ENCODE measurements at regions not wholly inside any gene's neighbourhood (a gene's known extent, or its start where the extent isn't known, plus 50 kb on each side); places are given as distances from the start of the nearest gene placed in this dataset.

DNA sequence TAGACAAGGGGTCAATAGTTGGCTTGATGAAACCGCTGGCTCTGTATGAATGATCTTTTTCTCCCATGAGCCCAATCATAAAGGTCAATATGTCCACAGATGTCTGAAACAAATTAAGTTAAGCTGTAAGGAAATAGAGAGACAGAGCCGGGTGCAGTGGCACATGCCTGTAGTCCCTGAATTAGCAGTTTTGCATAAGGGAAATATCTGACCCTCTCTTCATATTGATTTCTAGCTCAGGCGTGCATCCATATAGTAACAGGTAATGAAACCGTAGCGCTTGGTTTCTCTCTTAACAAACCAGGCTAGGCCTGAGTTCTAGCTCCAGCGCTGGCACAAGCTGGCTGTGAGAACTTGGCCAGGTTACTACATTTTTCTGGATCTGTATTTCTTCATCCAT, 118.1 kb upstream of the ERCC6L2 start:
- H4K20me1 ChIP-seq (replicated peaks; ENCODE audit: control insufficient read depth, insufficient read depth, low read length): 0 out of 2 replicates have a peak, but pooled peaks cover 4% of the 10 kb centered on the region
- in situ Hi-C loops (cut with MboI) (no loop called here), intact Hi-C loops (cut with micrococcal nuclease) (no loop called here)
- ChIA-PET POLR2A (no interaction called here), CTCF (ENCODE audit: low intra/inter-chr PET ratio) (no interaction called here)
- H3K4me2 ChIP-seq (ENCODE audit: insufficient read depth, low read length): no peak overlapping the region
- no peaks in the 10 kb centered on the region for H3K9me1 ChIP-seq (ENCODE audit: control insufficient read depth, insufficient read depth, low read length)
- H3K9ac ChIP-seq (ENCODE audit: insufficient read depth in 1 of 2, low read depth in 2 of 2, low read length in 2 of 2): no peak overlapping the region
- DNase-seq (ENCODE audit: extremely low read depth in 1 of 4, low spot score in 3 of 4) (no peak), FAIRE-seq (no peak), ATAC-seq (no peak)
- no peak overlapping the region for H2AFZ ChIP-seq (ENCODE audit: low read depth, low read length)
- H3K27me3 ChIP-seq (ENCODE audit: control insufficient read depth in 2 of 2, insufficient read depth in 2 of 2, low read length in 2 of 2): peaks cover 34 to 46% of the 10 kb centered on the region in 2 experiments
- no peak overlapping the region for H3K4me3 ChIP-seq
- H3K4me1 ChIP-seq (replicated peaks in 1 of 2; ENCODE audit: control insufficient read depth in 2 of 2, insufficient read depth in 2 of 2, low read length in 2 of 2): no peaks in the 10 kb centered on the region; a peak in 2 of 5 replicates
- H3K36me3 ChIP-seq (ENCODE audit: control insufficient read depth, insufficient read depth, low read length): no peaks in the 10 kb centered on the region
- H3K27ac ChIP-seq (ENCODE audit: extremely low read depth, low read depth, low read length): no peak overlapping the region
- TF ChIP-seq GATAD2B (IDR thresholded peaks at IDR 0.05; ENCODE audit: borderline replicate concordance) (no peak), DACH1 (IDR thresholded peaks at IDR 0.05; ENCODE audit: partially characterized antibody) (no peak), FOXJ3 (CRISPR knock-in tag; IDR thresholded peaks at IDR 0.05) (no peak), CCNT2 (IDR thresholded peaks at IDR 0.05; ENCODE audit: borderline replicate concordance, extremely low read depth, insufficient read length, low read depth, low read length) (no peak), ZSCAN32 (CRISPR knock-in tag; IDR thresholded peaks at IDR 0.05) (no peak), MIER1 (IDR thresholded peaks at IDR 0.05; ENCODE audit: low read depth) (no peak), CXXC5 (CRISPR knock-in tag; IDR thresholded peaks at IDR 0.05) (no peak), U2AF2 (optimal IDR thresholded peaks at IDR 0.05; ENCODE audit: low read depth, low read length) (no peak), ZNF766 (CRISPR knock-in tag; conservative IDR thresholded peaks at IDR 0.05) (no peak), ZNF586 (CRISPR knock-in tag; conservative IDR thresholded peaks at IDR 0.05) (no peak), RBM39 (optimal IDR thresholded peaks at IDR 0.05; ENCODE audit: low read depth, low read length) (no peak), EZH2 (IDR thresholded peaks at IDR 0.05; ENCODE audit: borderline replicate concordance, low read depth, low read length) (no peak), RBM34 (IDR thresholded peaks at IDR 0.05; ENCODE audit: borderline replicate concordance, insufficient read depth, low read length) (no peak), GABPB2 (CRISPR knock-in tag; conservative IDR thresholded peaks at IDR 0.05) (no peak)
- TF ChIP-seq, protein P1, sequence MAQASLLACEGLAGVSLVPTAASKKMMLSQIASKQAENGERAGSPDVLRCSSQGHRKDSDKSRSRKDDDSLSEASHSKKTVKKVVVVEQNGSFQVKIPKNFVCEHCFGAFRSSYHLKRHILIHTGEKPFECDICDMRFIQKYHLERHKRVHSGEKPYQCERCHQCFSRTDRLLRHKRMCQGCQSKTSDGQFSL (CRISPR knock-in tag; IDR thresholded peaks at IDR 0.05): no peak
- TF ChIP-seq, protein P1 (tag; IDR thresholded peaks at IDR 0.05): no peak
- TF ChIP-seq, protein P2, sequence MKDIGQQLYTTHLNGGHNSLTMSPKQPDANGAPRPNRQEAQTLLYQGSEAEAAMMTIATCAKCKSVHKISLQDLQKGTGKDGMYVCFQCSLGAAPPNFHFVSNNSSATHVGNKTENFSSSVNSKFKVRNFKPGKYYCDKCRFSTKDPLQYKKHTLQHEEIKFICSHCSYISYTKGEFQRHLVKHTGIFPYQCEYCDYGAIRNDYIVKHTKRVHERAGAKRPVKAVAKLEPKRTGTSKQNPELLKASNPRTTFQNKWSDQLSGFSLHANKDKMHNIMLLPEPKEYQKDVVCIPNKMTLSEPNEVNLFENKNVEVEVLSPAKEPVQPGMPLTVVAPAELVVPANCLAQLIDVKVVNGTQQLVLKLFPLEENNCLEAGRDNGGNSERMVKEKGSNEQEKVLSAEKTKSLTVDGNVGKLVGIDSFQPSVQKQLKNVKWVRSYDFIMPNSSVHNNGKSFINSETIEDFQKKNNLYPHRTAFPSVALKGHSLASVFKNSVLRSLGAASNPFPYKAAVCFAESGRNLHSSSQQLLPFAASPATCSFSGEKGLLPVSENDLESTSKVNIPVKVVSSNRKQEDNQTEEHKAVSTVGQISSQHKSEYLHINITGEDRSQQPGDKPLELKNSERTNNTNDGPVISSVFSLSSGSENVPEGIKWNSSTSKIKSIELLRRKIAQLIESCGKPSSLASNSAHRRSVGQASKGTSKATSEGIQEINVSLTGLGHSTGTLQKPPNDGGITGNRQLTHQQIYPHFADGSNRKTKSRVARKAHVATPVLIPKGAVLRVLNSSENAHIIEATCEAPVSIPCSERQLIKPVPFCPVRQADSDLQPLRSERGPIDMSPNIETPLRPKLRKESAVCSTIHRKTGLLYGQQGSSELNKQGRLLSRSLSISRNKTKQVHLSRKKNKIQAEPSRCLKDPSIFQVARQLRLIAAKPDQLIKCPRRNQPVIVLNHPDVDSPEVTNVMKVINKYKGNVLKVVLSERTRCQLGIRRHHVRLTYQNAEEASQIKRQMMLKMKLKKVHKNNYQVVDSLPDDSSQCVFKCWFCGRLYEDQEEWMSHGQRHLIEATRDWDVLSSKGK (CRISPR knock-in tag; IDR thresholded peaks at IDR 0.05): no peak
- TF ChIP-seq, protein P3, sequence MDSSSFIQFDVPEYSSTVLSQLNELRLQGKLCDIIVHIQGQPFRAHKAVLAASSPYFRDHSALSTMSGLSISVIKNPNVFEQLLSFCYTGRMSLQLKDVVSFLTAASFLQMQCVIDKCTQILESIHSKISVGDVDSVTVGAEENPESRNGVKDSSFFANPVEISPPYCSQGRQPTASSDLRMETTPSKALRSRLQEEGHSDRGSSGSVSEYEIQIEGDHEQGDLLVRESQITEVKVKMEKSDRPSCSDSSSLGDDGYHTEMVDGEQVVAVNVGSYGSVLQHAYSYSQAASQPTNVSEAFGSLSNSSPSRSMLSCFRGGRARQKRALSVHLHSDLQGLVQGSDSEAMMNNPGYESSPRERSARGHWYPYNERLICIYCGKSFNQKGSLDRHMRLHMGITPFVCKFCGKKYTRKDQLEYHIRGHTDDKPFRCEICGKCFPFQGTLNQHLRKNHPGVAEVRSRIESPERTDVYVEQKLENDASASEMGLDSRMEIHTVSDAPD (CRISPR knock-in tag; IDR thresholded peaks at IDR 0.05): no peak
- TF ChIP-seq, protein P4, sequence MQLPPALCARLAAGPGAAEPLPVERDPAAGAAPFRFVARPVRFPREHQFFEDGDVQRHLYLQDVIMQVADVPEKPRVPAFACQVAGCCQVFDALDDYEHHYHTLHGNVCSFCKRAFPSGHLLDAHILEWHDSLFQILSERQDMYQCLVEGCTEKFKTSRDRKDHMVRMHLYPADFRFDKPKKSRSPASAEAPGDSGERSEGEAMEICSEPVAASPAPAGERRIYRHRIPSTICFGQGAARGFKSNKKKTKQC (CRISPR knock-in tag; IDR thresholded peaks at IDR 0.05): no peak
- no TSS peak for BruUV-seq (replicated peaks)
- no peaks in the 10 kb centered on the region for H3K79me2 ChIP-seq (ENCODE audit: control insufficient read depth, insufficient read depth, low read length)
- H3K9me3 ChIP-seq (replicated peaks; ENCODE audit: control insufficient read depth, insufficient read depth, low read depth, low read length): no peaks in the 10 kb centered on the region
- WGBS (ENCODE audit: insufficient coverage, low coverage, missing lambda C conversion rate): 5% methylated on average over 6 of the region's 6 CpGs

Measured in K562 (cell line).